ENCODE measurements at regions not wholly inside any gene's neighbourhood (a gene's known extent, or its start where the extent isn't known, plus 50 kb on each side); places are given as distances from the start of the nearest gene placed in this dataset.

GRCh38 chr10:130884456-130884855 lies 427.1 kb downstream of the TCERG1L start:
- no peaks in the 10 kb centered on the region for H3K36me3 ChIP-seq
- peaks cover 0 to 56% (median 35%) of the 10 kb centered on the region in 7 donors for H3K27me3 ChIP-seq
- intact Hi-C loops (cut with DNase I), result no loop called here
- WGBS, 2 donors, result 67 to 68% methylated on average over 12 of the region's 12 CpGs
- no peak overlapping the region for H3K4me3 ChIP-seq
- H3K9me3 ChIP-seq, result no peaks in the 10 kb centered on the region
- TF ChIP-seq, protein P1, sequence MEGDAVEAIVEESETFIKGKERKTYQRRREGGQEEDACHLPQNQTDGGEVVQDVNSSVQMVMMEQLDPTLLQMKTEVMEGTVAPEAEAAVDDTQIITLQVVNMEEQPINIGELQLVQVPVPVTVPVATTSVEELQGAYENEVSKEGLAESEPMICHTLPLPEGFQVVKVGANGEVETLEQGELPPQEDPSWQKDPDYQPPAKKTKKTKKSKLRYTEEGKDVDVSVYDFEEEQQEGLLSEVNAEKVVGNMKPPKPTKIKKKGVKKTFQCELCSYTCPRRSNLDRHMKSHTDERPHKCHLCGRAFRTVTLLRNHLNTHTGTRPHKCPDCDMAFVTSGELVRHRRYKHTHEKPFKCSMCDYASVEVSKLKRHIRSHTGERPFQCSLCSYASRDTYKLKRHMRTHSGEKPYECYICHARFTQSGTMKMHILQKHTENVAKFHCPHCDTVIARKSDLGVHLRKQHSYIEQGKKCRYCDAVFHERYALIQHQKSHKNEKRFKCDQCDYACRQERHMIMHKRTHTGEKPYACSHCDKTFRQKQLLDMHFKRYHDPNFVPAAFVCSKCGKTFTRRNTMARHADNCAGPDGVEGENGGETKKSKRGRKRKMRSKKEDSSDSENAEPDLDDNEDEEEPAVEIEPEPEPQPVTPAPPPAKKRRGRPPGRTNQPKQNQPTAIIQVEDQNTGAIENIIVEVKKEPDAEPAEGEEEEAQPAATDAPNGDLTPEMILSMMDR (IDR thresholded peaks at IDR 0.05), result no peak
- H3K4me1 ChIP-seq, result no peaks in the 10 kb centered on the region
- no peak overlapping the region for H3K27ac ChIP-seq
- no peak for DNase-seq
- no peak for ATAC-seq

- Histone ChIP-seq H3K27ac (no peak overlapping the region), H3K36me3 (no peaks in the 10 kb centered on the region), H3K4me3 (no peak overlapping the region), H3K9me3 (no peaks in the 10 kb centered on the region), H3K4me1 (no peaks in the 10 kb centered on the region), H3K27me3 (peaks cover 0 to 59% (median 33%) of the 10 kb centered on the region in 7 donors)
- DNase-seq, result no peak
- ATAC-seq, result no peak
- intact Hi-C loops (cut with DNase I), result no loop called here
- TF ChIP-seq, protein P1 (IDR thresholded peaks at IDR 0.05), result no peak
- 51 to 57% methylated on average over 22 of the region's 22 CpGs for WGBS, 2 donors
Measured at GRCh38 chr10:130885021-130885655, 426.4 kb downstream of the TCERG1L start.

DNA sequence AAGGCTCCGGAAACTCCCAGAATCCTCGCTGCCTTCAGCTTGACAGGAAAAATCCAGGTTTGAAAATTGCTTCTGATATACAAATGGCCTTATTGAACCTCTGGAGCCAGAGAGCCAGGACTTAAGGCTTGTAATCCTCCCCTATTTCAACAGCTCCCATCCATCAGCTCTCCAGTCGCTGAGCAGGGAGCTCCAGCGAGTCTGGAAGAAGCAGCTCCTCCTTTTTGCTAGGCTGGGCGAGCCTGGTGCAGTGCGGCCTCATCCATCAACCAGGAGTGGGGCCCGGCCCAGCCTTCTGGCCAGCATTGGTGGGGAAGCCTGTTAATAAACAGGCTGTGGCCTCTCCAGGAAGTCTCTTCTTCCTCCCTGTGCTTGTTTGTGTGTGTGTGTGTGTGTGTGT lies 424.4 kb downstream of the TCERG1L start:
- 52 to 67% methylated on average over 7 of the region's 7 CpGs for WGBS, 2 donors
- no peak for ATAC-seq
- intact Hi-C loops (cut with DNase I), result no loop called here
- no peak for DNase-seq
- no peak overlapping the region for H3K4me3 ChIP-seq
- H3K27ac ChIP-seq, result no peak overlapping the region
- TF ChIP-seq, protein P1 (IDR thresholded peaks at IDR 0.05), result no peak
- H3K9me3 ChIP-seq, result no peaks in the 10 kb centered on the region
- H3K27me3 ChIP-seq, result peaks cover 0 to 48% (median 23%) of the 10 kb centered on the region in 7 donors
- no peaks in the 10 kb centered on the region for H3K36me3 ChIP-seq
- no peaks in the 10 kb centered on the region for H3K4me1 ChIP-seq

DNA sequence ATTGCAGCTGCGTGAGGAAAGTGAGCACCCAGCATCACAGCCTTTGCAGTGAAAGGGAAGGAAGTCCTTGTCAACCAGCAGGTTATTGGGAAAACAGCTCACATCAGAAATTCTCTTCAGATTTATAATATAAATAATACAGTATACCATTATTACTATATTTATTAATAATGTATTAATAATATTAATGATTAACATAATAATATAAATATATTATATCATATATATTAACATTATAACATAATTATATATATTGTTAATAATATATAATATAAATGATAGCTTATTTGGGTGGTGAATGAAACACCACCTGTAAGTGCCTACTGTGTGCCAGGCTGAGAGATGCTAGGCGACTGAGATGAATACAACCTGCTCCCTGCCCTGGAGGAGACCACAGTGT lies 423.0 kb downstream of the TCERG1L start:
- no peak overlapping the region for H3K4me3 ChIP-seq
- ATAC-seq (no peak), DNase-seq (no peak)
- no peaks in the 10 kb centered on the region for H3K9me3 ChIP-seq
- no peaks in the 10 kb centered on the region for H3K36me3 ChIP-seq
- TF ChIP-seq, protein P1 (IDR thresholded peaks at IDR 0.05), result no peak
- H3K4me1 ChIP-seq, result no peaks in the 10 kb centered on the region
- WGBS, 2 donors, result 80 to 92% methylated on average over 2 of the region's 2 CpGs
- intact Hi-C loops (cut with DNase I), result no loop called here
- H3K27ac ChIP-seq, result no peak overlapping the region
- peaks cover 0 to 38% (median 16%) of the 10 kb centered on the region in 7 donors for H3K27me3 ChIP-seq
